D341Med (cell line): ENCODE measurements at regions not wholly inside any gene's neighbourhood (a gene's known extent, or its start where the extent isn't known, plus 50 kb on each side); places are given as distances from the start of the nearest gene placed in this dataset.
"Not testable (repeated sequence)": the region's sequence is repeated elsewhere in the genome, so short reads cannot be mapped to it uniquely, and the experiment has no call there.

Experiments
- DNase-seq: peaks from one replicate; pipeline ENCODE4 v3.0.0; 2012; ENCODE audit warnings: low spot score

- DNase-seq = no peak
These were observed 134.6 kb upstream of the TCF21 start for GRCh38 chr6:133754298-133754697.

- DNase-seq = no peak
These were observed 132.7 kb upstream of the TCF21 start for GRCh38 chr6:133756078-133756695.

- DNase-seq = no peak
These were observed 131.6 kb upstream of the TCF21 start for GRCh38 chr6:133757335-133757734.

- no peak for DNase-seq
These were observed 130.0 kb upstream of the TCF21 start for GRCh38 chr6:133758815-133759335.

- DNase-seq = no peak
These were observed 129.4 kb upstream of the TCF21 start for GRCh38 chr6:133759524-133759923.

- DNase-seq = no peak
These were observed 127.2 kb upstream of the TCF21 start for GRCh38 chr6:133761706-133762105.

- DNase-seq = no peak
These were observed 124.7 kb upstream of the TCF21 start for GRCh38 chr6:133764008-133764753.

- DNase-seq = no peak
These were observed 124.1 kb upstream of the TCF21 start for GRCh38 chr6:133764754-133765208.

GRCh38 chr6:133767357-133767970 is 121.4 kb upstream of the TCF21 start:
- DNase-seq = no peak

- no peak for DNase-seq
These were observed 120.1 kb upstream of the TCF21 start for GRCh38 chr6:133768656-133769295.

GRCh38 chr6:133769463-133769862 is 119.5 kb upstream of the TCF21 start:
- no peak for DNase-seq

- DNase-seq = no peak
These were observed 116.3 kb upstream of the TCF21 start for GRCh38 chr6:133772567-133772966.

GRCh38 chr6:133773776-133774175 is 115.1 kb upstream of the TCF21 start:
- DNase-seq = no peak

- no peak for DNase-seq
These were observed 114.6 kb upstream of the TCF21 start for GRCh38 chr6:133774356-133774755.

GRCh38 chr6:133778414-133779130 is 110.3 kb upstream of the TCF21 start:
- DNase-seq = no peak

- DNase-seq = no peak
These were observed 108.8 kb upstream of the TCF21 start for GRCh38 chr6:133779916-133780695.

- DNase-seq = no peak
These were observed 102.9 kb upstream of the TCF21 start for GRCh38 chr6:133786016-133786415.

- no peak for DNase-seq
These were observed 101.8 kb upstream of the TCF21 start for GRCh38 chr6:133787122-133787521.

GRCh38 chr6:133787859-133788505 is 100.9 kb upstream of the TCF21 start:
- DNase-seq = no peak

GRCh38 chr6:133788556-133788955 is 100.4 kb upstream of the TCF21 start:
- no peak for DNase-seq

- not testable (repeated sequence) for DNase-seq
These were observed 99.5 kb upstream of the TCF21 start for GRCh38 chr6:133789449-133789848.
